ENCODE measurements at regions not wholly inside any gene's neighbourhood (a gene's known extent, or its start where the extent isn't known, plus 50 kb on each side); places are given as distances from the start of the nearest gene placed in this dataset.

- Histone ChIP-seq H3K9me3 (ENCODE audit: control insufficient read depth in 2 of 2, insufficient read depth in 1 of 2, low read length in 1 of 2) (no peaks in the 10 kb centered on the region), H3K4me3 (ENCODE audit: low read length in 2 of 2) (no peak overlapping the region), H3K36me3 (ENCODE audit: control insufficient read depth in 2 of 2, insufficient read depth in 2 of 2, low read length in 1 of 2) (no peaks in the 10 kb centered on the region), H3K4me1 (ENCODE audit: control insufficient read depth in 2 of 2, insufficient read depth in 2 of 2, low read length in 2 of 2) (no peaks in the 10 kb centered on the region), H3K27me3 (ENCODE audit: control insufficient read depth in 2 of 2, insufficient read depth in 1 of 2, low read length in 1 of 2) (no peaks in the 10 kb centered on the region), H3K27ac (ENCODE audit: low read depth in 1 of 2, low read length in 1 of 2) (no peak overlapping the region)
- no peak for DNase-seq (ENCODE audit: low read depth in 6 of 9, low spot score in 9 of 9)
- WGBS, result 94% methylated on average over 3 of the region's 3 CpGs
Measured at GRCh38 chr5:174386306-174386705, 338.1 kb upstream of the MSX2 start.

- H3K4me1 ChIP-seq (ENCODE audit: control insufficient read depth in 2 of 2, insufficient read depth in 2 of 2, low read length in 2 of 2), result no peaks in the 10 kb centered on the region
- no peaks in the 10 kb centered on the region for H3K27me3 ChIP-seq (ENCODE audit: control insufficient read depth in 2 of 2, insufficient read depth in 1 of 2, low read length in 1 of 2)
- H3K9me3 ChIP-seq (ENCODE audit: control insufficient read depth in 2 of 2, insufficient read depth in 1 of 2, low read length in 1 of 2), result no peaks in the 10 kb centered on the region
- no peak overlapping the region for H3K4me3 ChIP-seq (ENCODE audit: low read length in 2 of 2)
- no peak for DNase-seq (ENCODE audit: low read depth in 6 of 9, low spot score in 9 of 9)
- 66% methylated on average over 2 of the region's 2 CpGs for WGBS
- no peaks in the 10 kb centered on the region for H3K36me3 ChIP-seq (ENCODE audit: control insufficient read depth in 2 of 2, insufficient read depth in 2 of 2, low read length in 1 of 2)
- no peak overlapping the region for H3K27ac ChIP-seq (ENCODE audit: low read depth in 1 of 2, low read length in 1 of 2)
Measured at GRCh38 chr5:174386846-174387245, 337.5 kb upstream of the MSX2 start.

GRCh38 chr5:174387448-174387847 is 336.9 kb upstream of the MSX2 start:
- Histone ChIP-seq H3K27ac (ENCODE audit: low read depth in 1 of 2, low read length in 1 of 2) (no peak overlapping the region), H3K4me1 (ENCODE audit: control insufficient read depth in 2 of 2, insufficient read depth in 2 of 2, low read length in 2 of 2) (no peaks in the 10 kb centered on the region), H3K9me3 (ENCODE audit: control insufficient read depth in 2 of 2, insufficient read depth in 1 of 2, low read length in 1 of 2) (no peaks in the 10 kb centered on the region), H3K27me3 (ENCODE audit: control insufficient read depth in 2 of 2, insufficient read depth in 1 of 2, low read length in 1 of 2) (no peaks in the 10 kb centered on the region), H3K36me3 (ENCODE audit: control insufficient read depth in 2 of 2, insufficient read depth in 2 of 2, low read length in 1 of 2) (no peaks in the 10 kb centered on the region), H3K4me3 (ENCODE audit: low read length in 2 of 2) (no peak overlapping the region)
- WGBS, result 96% methylated on average over 1 of the region's 1 CpG
- DNase-seq (ENCODE audit: low read depth in 6 of 9, low spot score in 9 of 9), result no peak

GRCh38 chr5:174392892-174393291 is 331.5 kb upstream of the MSX2 start:
- Histone ChIP-seq H3K27me3 (ENCODE audit: control insufficient read depth in 2 of 2, insufficient read depth in 1 of 2, low read length in 1 of 2) (no peaks in the 10 kb centered on the region), H3K4me1 (ENCODE audit: control insufficient read depth in 2 of 2, insufficient read depth in 2 of 2, low read length in 2 of 2) (no peaks in the 10 kb centered on the region), H3K4me3 (ENCODE audit: low read length in 2 of 2) (no peak overlapping the region), H3K9me3 (ENCODE audit: control insufficient read depth in 2 of 2, insufficient read depth in 1 of 2, low read length in 1 of 2) (no peaks in the 10 kb centered on the region), H3K27ac (ENCODE audit: low read depth in 1 of 2, low read length in 1 of 2) (no peak overlapping the region), H3K36me3 (ENCODE audit: control insufficient read depth in 2 of 2, insufficient read depth in 2 of 2, low read length in 1 of 2) (no peaks in the 10 kb centered on the region)
- WGBS, result 94% methylated on average over 6 of the region's 6 CpGs
- DNase-seq (ENCODE audit: low read depth in 6 of 9, low spot score in 9 of 9), result no peak

GRCh38 chr5:174396541-174396940 is 327.8 kb upstream of the MSX2 start:
- 64% methylated on average over 4 of the region's 4 CpGs for WGBS
- no peak for DNase-seq (ENCODE audit: low read depth in 6 of 9, low spot score in 9 of 9)
- Histone ChIP-seq H3K27ac (ENCODE audit: low read depth in 1 of 2, low read length in 1 of 2) (no peak overlapping the region), H3K36me3 (ENCODE audit: control insufficient read depth in 2 of 2, insufficient read depth in 2 of 2, low read length in 1 of 2) (no peaks in the 10 kb centered on the region), H3K4me3 (ENCODE audit: low read length in 2 of 2) (no peak overlapping the region), H3K9me3 (ENCODE audit: control insufficient read depth in 2 of 2, insufficient read depth in 1 of 2, low read length in 1 of 2) (no peaks in the 10 kb centered on the region), H3K27me3 (ENCODE audit: control insufficient read depth in 2 of 2, insufficient read depth in 1 of 2, low read length in 1 of 2) (no peaks in the 10 kb centered on the region), H3K4me1 (ENCODE audit: control insufficient read depth in 2 of 2, insufficient read depth in 2 of 2, low read length in 2 of 2) (no peaks in the 10 kb centered on the region)

GRCh38 chr5:174397206-174397605 is 327.2 kb upstream of the MSX2 start:
- H3K4me1 ChIP-seq (ENCODE audit: control insufficient read depth in 2 of 2, insufficient read depth in 2 of 2, low read length in 2 of 2), result no peaks in the 10 kb centered on the region
- H3K27me3 ChIP-seq (ENCODE audit: control insufficient read depth in 2 of 2, insufficient read depth in 1 of 2, low read length in 1 of 2), result no peaks in the 10 kb centered on the region
- DNase-seq (ENCODE audit: low read depth in 6 of 9, low spot score in 9 of 9), result no peak

GRCh38 chr5:174398171-174398570 is 326.2 kb upstream of the MSX2 start:
- WGBS, result 94% methylated on average over 2 of the region's 2 CpGs
- DNase-seq (ENCODE audit: low read depth in 6 of 9, low spot score in 9 of 9), result no peak
- H3K27ac ChIP-seq (ENCODE audit: low read depth in 1 of 2, low read length in 1 of 2), result no peak overlapping the region

More at GRCh38 chr5:174397206-174397605, 327.2 kb upstream of the MSX2 start:
- 73% methylated on average over 4 of the region's 4 CpGs for WGBS
- H3K36me3 ChIP-seq (ENCODE audit: control insufficient read depth in 2 of 2, insufficient read depth in 2 of 2, low read length in 1 of 2), result no peaks in the 10 kb centered on the region
- H3K4me3 ChIP-seq (ENCODE audit: low read length in 2 of 2), result no peak overlapping the region
- no peaks in the 10 kb centered on the region for H3K9me3 ChIP-seq (ENCODE audit: control insufficient read depth in 2 of 2, insufficient read depth in 1 of 2, low read length in 1 of 2)
- no peak overlapping the region for H3K27ac ChIP-seq (ENCODE audit: low read depth in 1 of 2, low read length in 1 of 2)

GRCh38 chr5:174399411-174399810 is 325.0 kb upstream of the MSX2 start:
- WGBS, result 44% methylated on average over 2 of the region's 2 CpGs
- DNase-seq (ENCODE audit: low read depth in 6 of 9, low spot score in 9 of 9), result no peak
- Histone ChIP-seq H3K27ac (ENCODE audit: low read depth in 1 of 2, low read length in 1 of 2) (no peak overlapping the region), H3K4me1 (ENCODE audit: control insufficient read depth in 2 of 2, insufficient read depth in 2 of 2, low read length in 2 of 2) (no peaks in the 10 kb centered on the region), H3K36me3 (ENCODE audit: control insufficient read depth in 2 of 2, insufficient read depth in 2 of 2, low read length in 1 of 2) (no peaks in the 10 kb centered on the region), H3K4me3 (ENCODE audit: low read length in 2 of 2) (no peak overlapping the region), H3K27me3 (ENCODE audit: control insufficient read depth in 2 of 2, insufficient read depth in 1 of 2, low read length in 1 of 2) (no peaks in the 10 kb centered on the region), H3K9me3 (ENCODE audit: control insufficient read depth in 2 of 2, insufficient read depth in 1 of 2, low read length in 1 of 2) (no peaks in the 10 kb centered on the region)

More at GRCh38 chr5:174398171-174398570, 326.2 kb upstream of the MSX2 start:
- Histone ChIP-seq H3K4me1 (ENCODE audit: control insufficient read depth in 2 of 2, insufficient read depth in 2 of 2, low read length in 2 of 2) (no peaks in the 10 kb centered on the region), H3K36me3 (ENCODE audit: control insufficient read depth in 2 of 2, insufficient read depth in 2 of 2, low read length in 1 of 2) (no peaks in the 10 kb centered on the region), H3K9me3 (ENCODE audit: control insufficient read depth in 2 of 2, insufficient read depth in 1 of 2, low read length in 1 of 2) (no peaks in the 10 kb centered on the region), H3K27me3 (ENCODE audit: control insufficient read depth in 2 of 2, insufficient read depth in 1 of 2, low read length in 1 of 2) (no peaks in the 10 kb centered on the region), H3K4me3 (ENCODE audit: low read length in 2 of 2) (no peak overlapping the region)

- no peaks in the 10 kb centered on the region for H3K27me3 ChIP-seq (ENCODE audit: control insufficient read depth in 2 of 2, insufficient read depth in 1 of 2, low read length in 1 of 2)
- no peak overlapping the region for H3K27ac ChIP-seq (ENCODE audit: low read depth in 1 of 2, low read length in 1 of 2)
- no peaks in the 10 kb centered on the region for H3K4me1 ChIP-seq (ENCODE audit: control insufficient read depth in 2 of 2, insufficient read depth in 2 of 2, low read length in 2 of 2)
- no peaks in the 10 kb centered on the region for H3K36me3 ChIP-seq (ENCODE audit: control insufficient read depth in 2 of 2, insufficient read depth in 2 of 2, low read length in 1 of 2)
- no peak for DNase-seq (ENCODE audit: low read depth in 6 of 9, low spot score in 9 of 9)
- WGBS, result 51% methylated on average over 3 of the region's 3 CpGs
- no peaks in the 10 kb centered on the region for H3K9me3 ChIP-seq (ENCODE audit: control insufficient read depth in 2 of 2, insufficient read depth in 1 of 2, low read length in 1 of 2)
- H3K4me3 ChIP-seq (ENCODE audit: low read length in 2 of 2), result no peak overlapping the region
Measured at GRCh38 chr5:174400461-174400860, 323.9 kb upstream of the MSX2 start.

GRCh38 chr5:174401793-174402192 is 322.6 kb upstream of the MSX2 start:
- Histone ChIP-seq H3K27me3 (ENCODE audit: control insufficient read depth in 2 of 2, insufficient read depth in 1 of 2, low read length in 1 of 2) (no peaks in the 10 kb centered on the region), H3K27ac (ENCODE audit: low read depth in 1 of 2, low read length in 1 of 2) (no peak overlapping the region), H3K9me3 (ENCODE audit: control insufficient read depth in 2 of 2, insufficient read depth in 1 of 2, low read length in 1 of 2) (no peaks in the 10 kb centered on the region), H3K4me3 (ENCODE audit: low read length in 2 of 2) (no peak overlapping the region), H3K36me3 (ENCODE audit: control insufficient read depth in 2 of 2, insufficient read depth in 2 of 2, low read length in 1 of 2) (no peaks in the 10 kb centered on the region), H3K4me1 (ENCODE audit: control insufficient read depth in 2 of 2, insufficient read depth in 2 of 2, low read length in 2 of 2) (no peaks in the 10 kb centered on the region)
- DNase-seq (ENCODE audit: low read depth in 6 of 9, low spot score in 9 of 9), result no peak
- WGBS, result 67% methylated on average over 5 of the region's 5 CpGs

All from thymus (tissue), 11 donors.